ENCODE measurements at regions not wholly inside any gene's neighbourhood (a gene's known extent, or its start where the extent isn't known, plus 50 kb on each side); places are given as distances from the start of the nearest gene placed in this dataset.

GRCh38 chr6:86474081-86474480 is 463.2 kb upstream of the HTR1E start:
- H3K4me3 ChIP-seq (ENCODE audit: low read depth, low read length), result no peak overlapping the region
- H3K27ac ChIP-seq (ENCODE audit: insufficient read depth, low read length, poor library complexity, severe bottlenecking), result no peak overlapping the region
- H3K36me3 Mint-ChIP-seq, result no peaks in the 10 kb centered on the region
- H3K36me3 ChIP-seq (ENCODE audit: control insufficient read depth, insufficient read depth, low read length), result no peaks in the 10 kb centered on the region
- peaks cover 0 to 6% of the 10 kb centered on the region in 2 experiments for H3K9me3 ChIP-seq (ENCODE audit: control insufficient read depth in 2 of 2, low read length in 2 of 2)
- no peaks in the 10 kb centered on the region for H3K4me1 Mint-ChIP-seq
- no peak for DNase-seq
- H3K27ac Mint-ChIP-seq, result no peak overlapping the region
- H3K4me3 Mint-ChIP-seq, result no peak overlapping the region
- no peaks in the 10 kb centered on the region for H3K27me3 Mint-ChIP-seq
- H3K27me3 ChIP-seq (ENCODE audit: control insufficient read depth, insufficient read depth, low read length), result no peaks in the 10 kb centered on the region
- H3K4me1 ChIP-seq (ENCODE audit: control insufficient read depth, insufficient read depth, low read length, poor library complexity, severe bottlenecking), result no peaks in the 10 kb centered on the region
- no peak for ATAC-seq (ENCODE audit: low read depth in 2 of 2)
- H3K9me3 Mint-ChIP-seq, result peaks cover 0 to 9% (median 3%) of the 10 kb centered on the region in 7 donors

DNA sequence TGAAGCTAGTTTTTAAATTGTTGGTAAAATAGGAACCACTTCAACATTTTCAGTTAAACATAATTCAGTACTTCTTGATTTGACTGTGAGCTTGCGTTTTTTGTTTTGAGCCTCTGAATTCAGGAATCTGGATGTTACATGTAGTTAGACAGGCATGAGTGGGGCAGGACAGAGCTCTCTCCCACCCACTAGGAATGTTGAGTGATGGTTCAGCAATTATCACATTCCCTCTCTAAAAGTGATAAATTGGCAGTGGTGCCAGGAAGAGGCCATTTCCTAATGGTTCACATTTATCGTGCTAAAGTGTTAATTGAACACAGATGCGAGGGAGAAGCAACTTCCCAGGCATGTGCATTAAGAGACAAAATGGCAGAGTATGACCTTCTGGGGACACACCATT is 465.5 kb upstream of the HTR1E start:
- H3K27ac Mint-ChIP-seq, result no peak overlapping the region
- DNase-seq, result no peak
- no peak overlapping the region for H3K27ac ChIP-seq (ENCODE audit: insufficient read depth, low read length, poor library complexity, severe bottlenecking)
- no peaks in the 10 kb centered on the region for H3K4me1 ChIP-seq (ENCODE audit: control insufficient read depth, insufficient read depth, low read length, poor library complexity, severe bottlenecking)
- peaks cover 0 to 4% of the 10 kb centered on the region in 2 experiments for H3K9me3 ChIP-seq (ENCODE audit: control insufficient read depth in 2 of 2, low read length in 2 of 2)
- H3K36me3 Mint-ChIP-seq, result no peaks in the 10 kb centered on the region
- H3K4me3 Mint-ChIP-seq, result no peak overlapping the region
- H3K36me3 ChIP-seq (ENCODE audit: control insufficient read depth, insufficient read depth, low read length), result no peaks in the 10 kb centered on the region
- no peaks in the 10 kb centered on the region for H3K27me3 ChIP-seq (ENCODE audit: control insufficient read depth, insufficient read depth, low read length)
- peaks cover 0 to 11% (median 2%) of the 10 kb centered on the region in 7 donors for H3K9me3 Mint-ChIP-seq
- H3K4me3 ChIP-seq (ENCODE audit: low read depth, low read length), result no peak overlapping the region
- no peaks in the 10 kb centered on the region for H3K27me3 Mint-ChIP-seq
- no peaks in the 10 kb centered on the region for H3K4me1 Mint-ChIP-seq
- ATAC-seq (ENCODE audit: low read depth in 2 of 2), result no peak

GRCh38 chr6:86459978-86460377 is 477.4 kb upstream of the HTR1E start:
- no peaks in the 10 kb centered on the region for H3K27me3 Mint-ChIP-seq
- no peak overlapping the region for H3K27ac ChIP-seq (ENCODE audit: insufficient read depth, low read length, poor library complexity, severe bottlenecking)
- ATAC-seq (ENCODE audit: low read depth in 2 of 2), result no peak

DNA sequence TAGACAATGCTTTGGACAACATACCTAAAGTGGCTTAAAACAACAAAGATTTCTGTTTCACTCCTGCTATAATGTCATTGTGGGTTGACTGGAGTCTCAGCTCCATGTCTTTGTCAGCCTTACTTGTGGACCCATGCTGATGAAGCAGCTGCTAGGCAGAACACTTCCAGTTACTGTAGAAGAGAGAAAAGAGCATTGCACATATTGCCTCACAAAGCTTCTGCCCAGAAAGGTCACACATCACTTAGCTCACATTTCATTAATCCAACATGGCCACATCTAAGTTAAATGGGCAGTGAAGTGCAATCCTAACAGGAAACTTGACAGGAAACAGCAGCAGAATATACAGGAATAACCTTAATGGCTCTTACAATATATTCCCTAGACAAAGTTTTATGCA is 480.5 kb upstream of the HTR1E start:
- Mint-ChIP-seq H3K27ac (no peak overlapping the region), H3K9me3 (peaks cover 0 to 43% (median 11%) of the 10 kb centered on the region in 7 donors), H3K4me1 (no peaks in the 10 kb centered on the region), H3K27me3 (no peaks in the 10 kb centered on the region), H3K4me3 (no peak overlapping the region), H3K36me3 (no peaks in the 10 kb centered on the region)
- H3K4me3 ChIP-seq (ENCODE audit: low read depth, low read length), result no peak overlapping the region
- no peaks in the 10 kb centered on the region for H3K36me3 ChIP-seq (ENCODE audit: control insufficient read depth, insufficient read depth, low read length)
- no peak for DNase-seq
- no peak overlapping the region for H3K27ac ChIP-seq (ENCODE audit: insufficient read depth, low read length, poor library complexity, severe bottlenecking)
- no peaks in the 10 kb centered on the region for H3K27me3 ChIP-seq (ENCODE audit: control insufficient read depth, insufficient read depth, low read length)
- no peak for ATAC-seq (ENCODE audit: low read depth in 2 of 2)
- H3K4me1 ChIP-seq (ENCODE audit: control insufficient read depth, insufficient read depth, low read length, poor library complexity, severe bottlenecking), result no peaks in the 10 kb centered on the region
- H3K9me3 ChIP-seq (ENCODE audit: control insufficient read depth in 2 of 2, low read length in 2 of 2), result no peaks in the 10 kb centered on the region

More at GRCh38 chr6:86459978-86460377, 477.4 kb upstream of the HTR1E start:
- Histone ChIP-seq H3K36me3 (ENCODE audit: control insufficient read depth, insufficient read depth, low read length) (no peaks in the 10 kb centered on the region), H3K27me3 (ENCODE audit: control insufficient read depth, insufficient read depth, low read length) (no peaks in the 10 kb centered on the region), H3K9me3 (ENCODE audit: control insufficient read depth in 2 of 2, low read length in 2 of 2) (no peaks in the 10 kb centered on the region), H3K4me1 (ENCODE audit: control insufficient read depth, insufficient read depth, low read length, poor library complexity, severe bottlenecking) (no peaks in the 10 kb centered on the region), H3K4me3 (ENCODE audit: low read depth, low read length) (no peak overlapping the region)
- Mint-ChIP-seq H3K9me3 (peaks cover 0 to 26% (median 8%) of the 10 kb centered on the region in 7 donors), H3K4me1 (no peaks in the 10 kb centered on the region), H3K36me3 (no peaks in the 10 kb centered on the region), H3K4me3 (no peak overlapping the region), H3K27ac (no peak overlapping the region)
- no peak for DNase-seq

DNA sequence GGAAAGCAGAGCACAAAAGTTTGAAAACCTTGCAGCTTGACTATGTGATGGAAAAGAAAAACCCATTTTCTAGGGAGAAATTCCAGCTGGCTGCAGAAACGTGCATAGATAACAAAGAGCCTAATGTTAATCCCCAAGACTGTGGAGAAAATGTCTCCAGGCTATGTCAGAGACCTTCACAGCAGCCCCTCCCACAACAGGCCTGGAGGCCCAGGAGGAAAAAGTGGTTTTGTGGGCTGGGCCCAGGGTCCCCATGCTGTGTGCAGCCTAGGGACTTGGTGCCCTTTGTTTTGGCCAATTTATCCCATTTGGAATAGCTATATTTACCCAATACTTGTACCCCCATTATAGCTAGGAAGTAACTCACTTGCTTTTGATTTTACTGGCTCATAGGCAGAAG is 484.1 kb upstream of the HTR1E start:
- no peaks in the 10 kb centered on the region for H3K27me3 ChIP-seq (ENCODE audit: control insufficient read depth, insufficient read depth, low read length)
- no peaks in the 10 kb centered on the region for H3K9me3 ChIP-seq (ENCODE audit: control insufficient read depth in 2 of 2, low read length in 2 of 2)
- peaks cover 0 to 29% (median 5%) of the 10 kb centered on the region in 7 donors for H3K9me3 Mint-ChIP-seq
- no peak overlapping the region for H3K27ac Mint-ChIP-seq
- H3K36me3 Mint-ChIP-seq, result no peaks in the 10 kb centered on the region
- H3K36me3 ChIP-seq (ENCODE audit: control insufficient read depth, insufficient read depth, low read length), result no peaks in the 10 kb centered on the region
- no peak overlapping the region for H3K27ac ChIP-seq (ENCODE audit: insufficient read depth, low read length, poor library complexity, severe bottlenecking)
- no peaks in the 10 kb centered on the region for H3K27me3 Mint-ChIP-seq
- H3K4me1 Mint-ChIP-seq, result no peaks in the 10 kb centered on the region
- no peaks in the 10 kb centered on the region for H3K4me1 ChIP-seq (ENCODE audit: control insufficient read depth, insufficient read depth, low read length, poor library complexity, severe bottlenecking)
- no peak for DNase-seq
- no peak for ATAC-seq (ENCODE audit: low read depth in 2 of 2)
- H3K4me3 ChIP-seq (ENCODE audit: low read depth, low read length), result no peak overlapping the region
- no peak overlapping the region for H3K4me3 Mint-ChIP-seq

GRCh38 chr6:86448398-86448797 is 488.9 kb upstream of the HTR1E start:
- H3K9me3 Mint-ChIP-seq, result peaks cover 0 to 7% (median 3%) of the 10 kb centered on the region in 7 donors
- no peaks in the 10 kb centered on the region for H3K27me3 Mint-ChIP-seq
- Histone ChIP-seq H3K36me3 (ENCODE audit: control insufficient read depth, insufficient read depth, low read length) (no peaks in the 10 kb centered on the region), H3K4me3 (ENCODE audit: low read depth, low read length) (no peak overlapping the region), H3K9me3 (ENCODE audit: control insufficient read depth in 2 of 2, low read length in 2 of 2) (no peaks in the 10 kb centered on the region), H3K27me3 (ENCODE audit: control insufficient read depth, insufficient read depth, low read length) (no peaks in the 10 kb centered on the region), H3K27ac (ENCODE audit: insufficient read depth, low read length, poor library complexity, severe bottlenecking) (no peak overlapping the region), H3K4me1 (ENCODE audit: control insufficient read depth, insufficient read depth, low read length, poor library complexity, severe bottlenecking) (no peaks in the 10 kb centered on the region)
- no peak for DNase-seq
- no peak for ATAC-seq (ENCODE audit: low read depth in 2 of 2)
- no peaks in the 10 kb centered on the region for H3K36me3 Mint-ChIP-seq
- H3K4me3 Mint-ChIP-seq, result no peak overlapping the region
- no peaks in the 10 kb centered on the region for H3K4me1 Mint-ChIP-seq
- no peak overlapping the region for H3K27ac Mint-ChIP-seq

DNA sequence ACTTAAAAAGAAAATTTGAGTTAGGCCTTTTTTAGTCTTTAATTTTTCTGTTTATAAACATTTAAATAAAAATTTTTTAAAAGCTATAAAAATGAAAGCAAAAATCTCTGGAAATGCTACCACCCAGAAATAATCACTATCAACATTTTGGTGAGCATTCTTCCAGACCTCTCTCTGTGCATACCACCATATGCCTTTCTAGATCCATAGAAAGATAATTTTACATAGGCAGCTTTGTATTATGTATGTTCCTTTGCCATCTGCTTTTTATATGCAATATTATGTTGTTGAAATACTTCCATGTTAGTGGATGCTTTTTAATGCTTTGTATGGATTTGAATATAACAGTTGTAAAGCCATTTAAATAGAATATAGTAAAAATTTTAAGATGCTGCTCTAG is 496.7 kb upstream of the HTR1E start:
- DNase-seq (no peak), ATAC-seq (ENCODE audit: low read depth in 2 of 2) (no peak)
- Histone ChIP-seq H3K36me3 (ENCODE audit: control insufficient read depth, insufficient read depth, low read length) (no peaks in the 10 kb centered on the region), H3K4me3 (ENCODE audit: low read depth, low read length) (no peak overlapping the region), H3K27ac (ENCODE audit: insufficient read depth, low read length, poor library complexity, severe bottlenecking) (no peak overlapping the region), H3K4me1 (ENCODE audit: control insufficient read depth, insufficient read depth, low read length, poor library complexity, severe bottlenecking) (no peaks in the 10 kb centered on the region), H3K27me3 (ENCODE audit: control insufficient read depth, insufficient read depth, low read length) (no peaks in the 10 kb centered on the region), H3K9me3 (ENCODE audit: control insufficient read depth in 2 of 2, low read length in 2 of 2) (no peaks in the 10 kb centered on the region)
- Mint-ChIP-seq H3K27me3 (no peaks in the 10 kb centered on the region), H3K4me3 (no peak overlapping the region), H3K36me3 (no peaks in the 10 kb centered on the region), H3K9me3 (peaks cover 0 to 10% (median 2%) of the 10 kb centered on the region in 7 donors), H3K4me1 (no peaks in the 10 kb centered on the region), H3K27ac (no peak overlapping the region)

DNA sequence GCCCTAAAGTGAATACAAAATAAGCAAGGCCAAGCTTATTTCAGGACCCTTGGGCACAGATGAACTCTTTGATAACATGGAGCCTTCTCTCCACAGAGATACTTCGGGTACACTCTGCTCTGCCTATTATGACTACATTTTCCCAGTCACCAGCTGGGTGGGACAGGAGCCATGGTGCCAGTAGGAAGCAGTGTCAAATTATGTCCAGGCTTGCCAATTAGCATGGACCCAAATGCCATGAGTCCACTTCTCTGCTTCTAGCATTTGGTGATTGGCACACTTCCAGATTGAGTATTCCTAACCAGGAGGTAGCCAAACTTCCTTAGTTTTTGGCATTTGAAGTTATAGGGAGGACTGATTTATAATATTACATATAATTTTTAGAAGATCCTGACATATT is 513.8 kb upstream of the HTR1E start:
- H3K4me1 Mint-ChIP-seq, result no peaks in the 10 kb centered on the region
- no peaks in the 10 kb centered on the region for H3K36me3 Mint-ChIP-seq
- peaks cover 0 to 1% (median 0%) of the 10 kb centered on the region in 7 donors for H3K9me3 Mint-ChIP-seq
- H3K36me3 ChIP-seq (ENCODE audit: control insufficient read depth, insufficient read depth, low read length), result no peaks in the 10 kb centered on the region
- ATAC-seq (ENCODE audit: low read depth in 2 of 2) (no peak), DNase-seq (no peak)
- no peak overlapping the region for H3K27ac ChIP-seq (ENCODE audit: insufficient read depth, low read length, poor library complexity, severe bottlenecking)
- H3K4me3 ChIP-seq (ENCODE audit: low read depth, low read length), result no peak overlapping the region
- no peaks in the 10 kb centered on the region for H3K4me1 ChIP-seq (ENCODE audit: control insufficient read depth, insufficient read depth, low read length, poor library complexity, severe bottlenecking)
- H3K9me3 ChIP-seq (ENCODE audit: control insufficient read depth in 2 of 2, low read length in 2 of 2), result no peaks in the 10 kb centered on the region
- no peak overlapping the region for H3K27ac Mint-ChIP-seq
- no peaks in the 10 kb centered on the region for H3K27me3 ChIP-seq (ENCODE audit: control insufficient read depth, insufficient read depth, low read length)
- no peak overlapping the region for H3K4me3 Mint-ChIP-seq
- H3K27me3 Mint-ChIP-seq, result no peaks in the 10 kb centered on the region

All from CD4-positive, CD25-positive, alpha-beta regulatory T cell (primary cell).